ENCODE measurements at regions not wholly inside any gene's neighbourhood (a gene's known extent, or its start where the extent isn't known, plus 50 kb on each side); places are given as distances from the start of the nearest gene placed in this dataset.
"Not testable (repeated sequence)": the region's sequence is repeated elsewhere in the genome, so short reads cannot be mapped to it uniquely, and the experiment has no call there.

DNA sequence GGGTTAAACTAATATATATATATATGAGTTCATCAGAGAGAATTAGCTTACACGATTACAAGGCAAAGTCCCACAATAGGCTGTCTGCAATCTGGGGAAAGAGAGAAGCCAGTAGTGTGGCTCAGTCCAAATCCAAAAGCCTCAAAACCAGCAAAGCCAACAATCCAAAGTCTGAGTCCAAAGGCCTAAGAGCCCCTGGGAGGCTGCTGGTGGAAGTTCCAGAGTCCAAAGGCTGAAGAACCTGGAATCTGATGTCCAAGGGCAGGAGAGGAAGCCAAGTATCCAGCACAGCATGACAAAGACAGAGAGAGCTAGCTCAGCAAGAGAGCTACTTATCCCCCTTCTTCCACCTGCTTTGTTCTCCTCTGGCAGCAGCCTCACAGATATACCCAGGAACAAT is 274.7 kb upstream of the ID4 start:
- no peak for FAIRE-seq

DNA sequence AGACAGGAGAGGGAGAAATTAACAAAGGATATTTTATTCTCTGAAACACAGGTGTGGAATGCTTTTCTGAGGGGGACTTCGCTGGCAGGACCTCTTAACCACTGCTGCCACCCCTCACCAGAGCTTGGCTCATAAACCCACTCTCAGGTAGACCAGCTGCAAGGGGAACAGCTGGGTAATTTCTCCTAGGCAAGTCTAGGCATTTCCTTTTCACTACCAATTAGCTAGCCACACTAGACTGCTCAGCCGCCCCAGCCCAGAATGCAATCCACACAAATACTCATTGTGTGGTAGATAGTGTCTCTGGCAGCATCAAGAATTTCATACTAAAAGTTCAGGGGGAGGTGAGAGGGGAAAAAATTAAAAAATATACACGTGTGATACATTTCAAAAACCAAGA is 267.6 kb upstream of the ID4 start:
- no peak for FAIRE-seq

GRCh38 chr6:19571176-19571575 is 266.0 kb upstream of the ID4 start:
- FAIRE-seq, result no peak

DNA sequence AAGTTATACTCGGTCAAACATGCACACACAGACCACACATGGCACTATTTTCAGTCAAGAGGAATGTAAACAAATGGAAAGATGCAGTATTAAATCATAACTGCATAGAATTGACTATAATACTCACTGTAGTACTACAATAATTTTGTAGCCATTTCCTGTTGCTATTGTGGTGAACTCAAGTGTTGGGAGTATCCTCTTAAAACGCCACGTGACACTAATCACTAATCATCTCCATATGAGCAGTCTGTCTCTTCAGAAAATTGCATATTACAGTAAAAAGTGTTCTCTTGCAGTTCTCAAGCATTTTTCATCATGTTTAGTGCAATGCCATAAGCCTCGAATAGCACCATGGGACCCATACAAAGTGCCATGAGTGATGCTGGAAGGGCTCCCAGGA is 258.7 kb upstream of the ID4 start:
- FAIRE-seq, result no peak

GRCh38 chr6:19584207-19584606 is 253.0 kb upstream of the ID4 start:
- FAIRE-seq, result not testable (repeated sequence)

GRCh38 chr6:19587238-19587942 is 249.8 kb upstream of the ID4 start:
- FAIRE-seq, result no peak

GRCh38 chr6:19590501-19591131 is 246.6 kb upstream of the ID4 start:
- FAIRE-seq, result no peak

DNA sequence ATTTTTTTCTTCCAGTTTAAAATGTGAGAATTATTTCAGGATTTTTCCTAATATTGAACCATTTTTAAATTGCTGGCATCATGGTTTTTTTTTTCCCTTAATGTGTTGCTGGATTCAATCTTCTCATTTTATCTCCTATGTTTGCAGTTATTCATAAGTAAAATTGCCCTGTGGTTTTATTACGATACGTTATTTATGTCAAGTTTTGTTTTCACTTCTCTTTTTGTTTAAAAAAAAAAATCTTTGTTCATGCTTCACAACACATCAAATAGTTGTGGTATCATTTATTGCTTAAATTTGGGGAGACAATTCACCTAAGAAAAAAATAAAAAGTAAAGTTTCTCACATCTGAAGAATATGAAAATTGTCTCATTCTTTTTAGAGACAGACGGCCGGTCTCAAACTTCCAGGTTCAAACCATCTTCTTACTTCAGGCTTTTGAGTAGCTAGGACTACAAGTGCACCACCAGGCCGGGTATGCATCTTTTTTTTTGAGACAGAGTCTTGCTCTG is 239.3 kb upstream of the ID4 start:
- no peak for FAIRE-seq

DNA sequence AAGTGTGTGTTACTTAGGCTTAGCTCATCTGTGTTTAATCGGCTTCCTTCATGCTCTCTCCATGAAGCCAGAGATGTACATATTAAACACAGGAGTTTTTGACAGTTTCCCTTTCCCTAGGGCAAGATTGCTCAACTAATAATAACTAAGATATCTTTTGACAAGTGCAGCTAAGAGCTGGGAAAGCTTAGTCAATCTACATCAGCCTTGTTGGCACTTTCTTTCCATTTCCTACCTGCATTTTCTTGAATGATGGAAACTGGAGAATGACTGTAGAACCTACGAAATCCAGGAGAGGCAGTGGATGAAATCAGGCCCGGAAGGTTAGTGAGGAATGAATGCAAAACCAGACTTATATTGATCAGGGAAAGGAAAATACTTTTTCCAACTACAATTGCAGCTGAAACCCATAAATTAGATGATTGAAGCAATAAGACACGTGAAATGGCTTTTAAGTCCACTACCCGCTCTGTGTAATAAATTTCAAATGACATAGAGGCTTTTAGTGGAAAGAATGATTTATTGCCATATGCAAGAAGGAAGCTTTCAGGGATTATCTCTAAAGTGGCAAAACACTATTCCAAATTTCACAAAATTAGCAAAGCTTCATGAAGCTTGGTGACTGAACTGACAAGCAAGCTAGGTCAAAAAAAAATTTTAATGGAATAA is 237.2 kb upstream of the ID4 start:
- no peak for FAIRE-seq

DNA sequence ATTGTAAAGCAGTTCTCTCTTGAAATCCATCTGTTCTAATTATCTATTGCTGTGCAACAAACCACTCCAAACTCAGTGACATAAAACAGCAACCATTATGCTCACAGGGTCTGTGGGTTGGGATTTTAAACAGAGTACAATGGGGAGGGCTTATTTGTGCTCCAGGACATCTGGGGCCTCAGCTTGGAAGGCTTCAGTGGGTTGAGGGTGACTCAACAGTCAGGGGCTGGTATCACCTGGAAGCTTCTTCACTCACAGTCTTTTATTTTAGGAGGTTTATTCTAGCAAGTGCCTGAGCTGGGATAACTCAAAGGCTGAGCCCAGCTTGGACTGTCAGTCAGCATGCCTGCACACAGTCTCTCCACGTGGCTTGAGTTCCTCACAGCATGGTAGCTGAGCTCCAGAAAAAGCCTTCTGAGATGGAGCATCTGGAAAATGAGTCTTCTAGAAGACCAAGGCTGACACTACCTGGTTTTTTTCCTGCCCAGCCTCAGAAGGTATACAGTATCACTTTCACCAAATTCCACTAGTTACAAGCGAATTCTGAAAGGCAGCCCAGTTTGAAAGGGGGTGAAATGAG is 234.6 kb upstream of the ID4 start:
- FAIRE-seq, result no peak

GRCh38 chr6:19603721-19604120 is 233.4 kb upstream of the ID4 start:
- FAIRE-seq, result no peak

GRCh38 chr6:19605624-19606023 is 231.5 kb upstream of the ID4 start:
- FAIRE-seq, result no peak

DNA sequence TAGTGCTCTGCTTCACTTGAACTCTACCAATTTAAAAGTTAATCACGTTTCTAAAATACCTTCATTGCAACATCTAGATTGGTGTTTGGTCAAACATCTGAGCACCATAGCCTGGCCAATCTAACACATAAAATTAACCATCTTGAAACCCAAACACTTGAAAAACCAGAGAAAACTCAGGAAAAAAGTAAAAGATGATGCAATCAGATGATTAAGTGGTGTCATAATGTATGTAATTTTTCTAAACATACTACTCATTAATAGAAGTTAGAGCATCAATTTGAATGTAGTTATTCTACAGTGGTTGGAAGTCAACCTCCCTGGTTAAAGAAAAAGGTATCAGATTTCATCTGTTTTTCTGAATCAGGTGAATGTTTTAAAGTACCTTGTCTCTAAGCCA is 228.6 kb upstream of the ID4 start:
- no peak for FAIRE-seq

GRCh38 chr6:19609972-19610641 is 227.1 kb upstream of the ID4 start:
- FAIRE-seq, result no peak

DNA sequence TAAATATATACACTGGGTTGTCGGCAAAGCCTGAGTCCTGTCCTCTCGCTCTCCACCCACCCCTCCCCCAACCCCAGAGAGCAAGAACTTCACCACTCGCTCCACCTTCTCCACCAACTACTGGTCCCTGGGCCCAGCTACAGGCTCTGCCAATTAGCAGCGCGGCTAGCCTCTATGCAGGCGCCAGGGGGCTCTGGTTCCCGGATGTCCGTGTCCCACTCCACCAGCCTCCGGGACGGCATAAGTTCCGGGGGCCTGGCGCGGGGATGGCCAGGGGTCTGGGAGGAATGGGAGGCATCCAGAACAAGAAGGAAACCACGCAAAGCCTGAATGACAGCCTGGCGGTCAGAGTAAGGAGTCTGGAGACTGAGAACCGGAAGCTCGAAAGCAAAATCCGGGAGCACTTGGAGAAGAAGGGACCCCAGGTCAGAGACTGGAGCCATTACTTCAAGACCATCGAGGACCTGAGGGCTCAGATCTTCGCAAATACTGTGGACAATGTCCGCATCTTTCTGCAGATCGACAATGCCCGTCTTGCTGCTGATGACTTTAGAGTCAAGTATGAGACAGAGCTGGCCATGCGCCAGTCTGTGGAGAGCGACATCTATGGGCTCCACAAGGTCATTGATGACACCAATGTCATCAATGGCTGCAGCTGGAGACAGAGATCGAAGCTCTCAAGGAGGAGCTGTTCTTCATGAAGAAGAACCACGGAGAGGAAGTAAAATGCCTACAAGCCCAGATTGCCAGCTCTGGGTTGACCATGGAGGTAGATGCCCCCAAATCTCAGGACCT is 224.3 kb upstream of the ID4 start:
- not testable (repeated sequence) for FAIRE-seq

DNA sequence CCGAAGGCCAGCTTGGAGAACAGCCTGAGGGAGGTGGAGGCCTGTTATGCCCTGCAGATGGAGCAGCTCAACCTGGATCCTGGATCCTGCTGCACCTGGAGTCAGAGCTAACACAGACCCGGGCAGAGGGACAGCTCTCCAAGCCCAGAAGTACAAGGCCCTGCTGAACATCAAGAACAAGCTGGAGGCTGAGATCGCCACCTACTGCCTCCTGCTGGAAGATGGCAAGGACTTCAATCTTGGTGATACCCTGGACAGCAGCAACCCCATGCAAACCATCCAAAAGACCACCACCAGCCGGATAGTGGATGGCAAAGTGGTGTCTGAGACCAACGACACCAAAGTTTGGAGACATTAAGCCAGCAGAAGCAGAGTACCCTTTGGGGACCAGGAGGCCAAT is 223.5 kb upstream of the ID4 start:
- no peak for FAIRE-seq

- FAIRE-seq, result peak; percentile 50
These were observed 221.1 kb upstream of the ID4 start for GRCh38 chr6:19616022-19616421.

DNA sequence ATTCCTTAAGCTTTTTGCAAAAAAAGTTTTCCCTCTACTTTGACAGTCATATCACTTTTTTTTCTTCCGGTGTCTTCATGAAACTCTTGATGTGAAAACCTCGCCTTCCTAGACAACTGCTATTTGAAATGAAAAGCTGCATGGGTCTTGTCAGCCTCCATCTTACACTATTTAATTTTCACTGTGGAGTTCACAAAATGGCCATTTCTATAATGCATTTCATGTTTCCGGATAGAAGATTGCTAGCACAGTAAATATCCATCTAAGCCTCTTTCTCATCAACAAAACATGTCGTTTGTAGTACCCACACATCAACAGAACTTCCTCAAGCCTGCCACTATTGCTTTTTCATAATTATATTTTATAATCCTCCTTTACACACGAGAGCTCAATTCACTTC is 204.9 kb upstream of the ID4 start:
- FAIRE-seq, result no peak

DNA sequence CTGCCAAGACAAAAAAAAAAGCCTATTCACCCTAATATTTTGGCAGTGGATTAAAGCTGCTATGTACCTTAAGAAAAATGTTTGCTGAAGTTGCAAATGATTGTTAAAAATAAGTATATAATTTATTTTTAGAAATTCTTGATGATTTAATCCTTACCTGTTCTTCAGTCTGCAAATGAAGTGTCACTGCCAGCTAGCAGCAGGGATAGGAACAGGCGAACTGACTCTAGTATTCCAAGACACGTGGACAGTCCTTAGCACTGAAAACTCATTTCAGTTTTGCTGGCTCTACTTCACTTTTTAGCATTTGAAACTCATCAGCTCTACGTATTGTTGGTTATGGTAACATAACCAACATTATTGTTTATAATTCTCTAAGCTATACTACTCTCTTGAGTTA is 204.4 kb upstream of the ID4 start:
- no peak for FAIRE-seq

- FAIRE-seq, result no peak
These were observed 201.4 kb upstream of the ID4 start for GRCh38 chr6:19635728-19636127.

- no peak for FAIRE-seq
These were observed 200.2 kb upstream of the ID4 start for GRCh38 chr6:19637010-19637409.

- FAIRE-seq, result no peak
These were observed 198.2 kb upstream of the ID4 start for GRCh38 chr6:19638931-19639330.

Data from G401.6 (cell line).